ENCODE measurements at regions not wholly inside any gene's neighbourhood (a gene's known extent, or its start where the extent isn't known, plus 50 kb on each side); places are given as distances from the start of the nearest gene placed in this dataset.

DNA sequence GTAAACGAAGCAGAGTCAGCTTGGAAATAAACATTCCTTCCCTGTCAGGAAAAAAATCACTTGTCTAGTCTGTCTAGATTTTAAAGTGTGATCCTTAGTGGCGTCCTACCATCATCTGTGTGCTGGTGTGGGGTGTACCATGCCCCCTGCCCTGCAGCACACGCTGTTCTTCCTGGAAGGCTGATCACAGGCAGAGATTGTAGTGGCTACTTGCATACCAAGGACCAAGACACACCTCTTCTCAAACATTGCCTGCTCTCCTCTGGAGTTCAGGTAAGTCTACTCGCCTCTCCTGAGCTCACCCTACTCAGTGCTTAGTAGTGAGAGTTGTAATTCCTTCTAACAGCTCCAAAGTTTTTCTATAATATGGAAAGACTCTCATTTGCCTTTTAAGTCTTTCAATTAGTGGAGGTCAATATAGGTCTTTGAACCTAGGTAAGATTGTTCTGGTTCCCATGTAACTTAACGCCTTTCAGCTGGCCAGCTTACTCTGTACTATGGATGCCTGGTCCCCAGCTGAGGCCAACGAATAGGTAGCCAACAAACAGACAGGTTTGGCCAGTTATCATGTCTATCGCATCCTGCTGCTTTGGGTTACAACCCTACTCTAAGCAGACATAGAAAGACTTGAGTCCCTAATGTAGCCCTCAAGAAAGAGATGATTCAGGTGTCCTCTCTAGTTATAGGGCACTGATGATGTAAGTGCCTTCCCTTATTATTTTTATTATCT is 55.4 kb downstream of the XCL1 start:
- no peak for DNase-seq

GRCh38 chr1:168634951-168635532 is 58.6 kb downstream of the XCL1 start:
- DNase-seq, result no peak

- DNase-seq, result no peak
These were observed 59.8 kb downstream of the XCL1 start for GRCh38 chr1:168636200-168636599.

DNA sequence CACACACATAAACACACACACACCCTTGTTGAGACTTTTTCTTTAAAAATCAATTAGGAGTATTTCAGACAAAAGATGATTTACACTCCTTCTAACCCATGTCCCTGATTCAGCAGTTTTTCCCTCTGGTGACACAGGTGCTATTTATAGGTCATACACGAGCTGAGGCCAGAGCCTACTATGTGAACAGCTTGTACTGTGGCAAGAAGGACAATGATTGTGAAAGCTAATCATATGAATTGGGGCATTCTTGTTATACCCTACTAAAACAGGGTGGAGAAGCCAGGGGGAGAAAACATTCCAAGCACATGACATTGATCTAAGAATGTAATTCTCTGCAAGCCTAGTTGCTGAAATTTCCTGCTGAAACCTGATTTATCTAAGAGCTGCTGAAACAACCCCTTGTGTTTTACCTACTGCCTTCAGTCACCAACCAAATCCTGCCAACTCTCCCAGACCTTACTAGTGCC is 60.3 kb downstream of the XCL1 start:
- no peak for DNase-seq

- peak; percentile 80 for DNase-seq
These were observed 61.1 kb downstream of the XCL1 start for GRCh38 chr1:168637350-168637991.

GRCh38 chr1:168638884-168639283 is 62.5 kb downstream of the XCL1 start:
- no peak for DNase-seq

DNA sequence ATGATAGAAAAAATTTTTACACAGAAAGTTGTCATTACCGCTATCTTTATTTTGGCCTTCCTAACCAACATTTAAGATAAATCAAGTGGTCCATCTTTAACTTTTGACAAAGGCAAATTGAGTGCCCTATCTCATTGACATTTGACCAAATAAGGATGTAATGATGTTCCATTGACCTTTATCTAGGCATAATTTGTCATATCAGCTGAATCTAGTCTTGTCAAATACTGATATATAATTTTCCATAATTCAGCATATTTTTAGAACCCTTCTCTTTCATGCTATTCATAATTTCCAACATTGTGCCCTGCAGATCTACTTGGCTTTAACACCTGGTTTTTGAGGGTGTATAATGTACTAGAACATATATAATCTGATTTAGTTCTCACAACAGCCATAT is 63.8 kb downstream of the XCL1 start:
- no peak for DNase-seq

DNA sequence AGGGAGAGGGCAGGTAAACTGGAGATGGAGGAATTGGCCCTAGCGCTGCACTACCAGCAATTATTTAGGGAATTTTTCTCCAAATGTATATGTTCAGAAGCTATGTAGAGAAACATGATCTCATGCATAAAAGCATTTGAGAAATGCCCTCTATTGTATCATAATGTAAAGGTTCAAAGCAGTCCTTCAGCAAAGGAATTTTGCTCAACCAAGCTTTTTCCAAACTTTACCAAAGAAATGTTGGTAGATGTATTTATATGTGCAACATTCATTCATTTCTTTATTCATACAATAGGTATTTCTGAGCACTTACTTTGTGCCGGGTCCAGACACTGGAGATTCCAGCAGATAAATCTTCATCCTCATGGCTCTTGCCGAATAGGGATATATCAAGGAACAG is 64.4 kb downstream of the XCL1 start:
- DNase-seq, result no peak

GRCh38 chr1:168643152-168643551 is 66.7 kb downstream of the XCL1 start:
- no peak for DNase-seq
